DND-41 (cell line): ENCODE measurements at regions not wholly inside any gene's neighbourhood (a gene's known extent, or its start where the extent isn't known, plus 50 kb on each side); places are given as distances from the start of the nearest gene placed in this dataset.

Experiments used
- ATAC-seq: fragments of 200-7000 bp; cut with Tn5 transposase; 3 replicates; pipeline ENCODE4 v1.9.1; 2021; ENCODE audit warnings: low read depth; ENCODE audit not compliant: insufficient read depth
- DNase-seq: peaks from one replicate; pipeline ENCODE4 v3.0.0-alpha.2; 2020
- H2AFZ ChIP-seq: 2 replicates; pipeline ENCODE4 v1.6.0; 2012; ENCODE audit warnings: low read depth, low read length
- H3K27ac ChIP-seq: 2 replicates; pipeline ENCODE4 v1.5.1; 2012; ENCODE audit warnings: low read length, inconsistent platforms
- H3K27me3 ChIP-seq: fragments of 200-600 bp; sonication (generic); 2 replicates; pipeline ENCODE4 v1.6.0; 2012; ENCODE audit warnings: low read length, mild to moderate bottlenecking, inconsistent platforms; ENCODE audit not compliant: insufficient read depth, poor library complexity
- H3K36me3 ChIP-seq: 2 replicates; pipeline ENCODE4 v1.5.1; 2012; ENCODE audit warnings: low read length, inconsistent platforms; ENCODE audit not compliant: insufficient read depth
- H3K4me1 ChIP-seq: 2 replicates; pipeline ENCODE4 v1.5.1; 2012; ENCODE audit warnings: mild to moderate bottlenecking, low read length; ENCODE audit not compliant: insufficient read depth
- H3K4me2 ChIP-seq: 2 replicates; pipeline ENCODE4 v1.6.0; 2012; ENCODE audit warnings: mild to moderate bottlenecking, moderate library complexity, low read length, inconsistent platforms; ENCODE audit not compliant: insufficient read depth
- H3K4me3 ChIP-seq, 2 experiments: fragments of 200-600 bp in 1 of 2; shearing (Covaris generic) in 1 of 2; 2 replicates each; pipeline ENCODE4 v1.5.1; 2012 to 2016; ENCODE audit warnings: inconsistent platforms in 2 of 2, low read length in 2 of 2, mild to moderate bottlenecking in 2 of 2, low read depth in 1 of 2, moderate library complexity in 1 of 2
- H3K79me2 ChIP-seq: 2 replicates; pipeline ENCODE4 v1.6.0; 2012; ENCODE audit warnings: low read length, inconsistent platforms; ENCODE audit not compliant: insufficient read depth
- H3K9ac ChIP-seq: 2 replicates; pipeline ENCODE4 v1.6.0; 2012; ENCODE audit warnings: low read depth, mild to moderate bottlenecking, inconsistent platforms, low read length, moderate library complexity
- H3K9me3 ChIP-seq: 2 replicates; pipeline ENCODE4 v1.5.1; 2012; ENCODE audit warnings: low read length, moderate library complexity, mild to moderate bottlenecking, inconsistent platforms; ENCODE audit not compliant: insufficient read depth, severe bottlenecking
- H4K20me1 ChIP-seq: 2 replicates; pipeline ENCODE4 v1.6.0; 2012; ENCODE audit warnings: low read length; ENCODE audit not compliant: insufficient read depth
- EZH2 ChIP-seq: IDR thresholded peaks from 3 replicates; pipeline ENCODE4 v1.6.1; 2012; ENCODE audit warnings: borderline replicate concordance, low read depth, mild to moderate bottlenecking, moderate library complexity, low read length, inconsistent platforms; ENCODE audit not compliant: severe bottlenecking
- TF ChIP-seq, protein P1 (sequence below): IDR thresholded peaks from 2 replicates; pipeline ENCODE4 v1.5.1; 2012; ENCODE audit warnings: borderline replicate concordance, low read length, moderate library complexity, mild to moderate bottlenecking; ENCODE audit not compliant: poor library complexity, severe bottlenecking; ENCODE audit errors: extremely low read depth

DNA sequence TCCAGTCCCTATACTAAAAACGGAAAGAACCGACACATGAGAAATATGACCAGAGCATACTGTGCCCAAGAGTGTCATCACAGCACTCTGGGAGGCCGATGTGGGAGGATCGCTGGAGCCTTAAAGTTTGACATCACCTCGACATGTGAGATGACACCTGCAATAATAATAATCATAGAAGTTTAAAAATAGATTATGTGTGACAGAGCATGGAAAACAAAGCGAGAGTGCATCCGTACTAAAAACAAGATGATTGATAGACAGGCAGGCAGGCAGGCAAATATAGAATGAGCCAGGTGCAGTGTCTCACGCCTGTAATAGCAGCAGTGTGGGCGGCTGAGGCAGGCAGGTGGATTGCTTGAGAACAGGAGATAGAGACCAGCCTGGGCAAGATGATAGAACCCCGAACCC, 114.8 kb upstream of the ANKRD30BL start:
- no peak for DNase-seq
- TF ChIP-seq, protein P1, sequence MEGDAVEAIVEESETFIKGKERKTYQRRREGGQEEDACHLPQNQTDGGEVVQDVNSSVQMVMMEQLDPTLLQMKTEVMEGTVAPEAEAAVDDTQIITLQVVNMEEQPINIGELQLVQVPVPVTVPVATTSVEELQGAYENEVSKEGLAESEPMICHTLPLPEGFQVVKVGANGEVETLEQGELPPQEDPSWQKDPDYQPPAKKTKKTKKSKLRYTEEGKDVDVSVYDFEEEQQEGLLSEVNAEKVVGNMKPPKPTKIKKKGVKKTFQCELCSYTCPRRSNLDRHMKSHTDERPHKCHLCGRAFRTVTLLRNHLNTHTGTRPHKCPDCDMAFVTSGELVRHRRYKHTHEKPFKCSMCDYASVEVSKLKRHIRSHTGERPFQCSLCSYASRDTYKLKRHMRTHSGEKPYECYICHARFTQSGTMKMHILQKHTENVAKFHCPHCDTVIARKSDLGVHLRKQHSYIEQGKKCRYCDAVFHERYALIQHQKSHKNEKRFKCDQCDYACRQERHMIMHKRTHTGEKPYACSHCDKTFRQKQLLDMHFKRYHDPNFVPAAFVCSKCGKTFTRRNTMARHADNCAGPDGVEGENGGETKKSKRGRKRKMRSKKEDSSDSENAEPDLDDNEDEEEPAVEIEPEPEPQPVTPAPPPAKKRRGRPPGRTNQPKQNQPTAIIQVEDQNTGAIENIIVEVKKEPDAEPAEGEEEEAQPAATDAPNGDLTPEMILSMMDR = no peak
- TF ChIP-seq EZH2 = no peak
- Histone ChIP-seq H3K4me3 (no peak overlapping the region), H3K9ac (no peak overlapping the region), H3K79me2 (no peaks in the 10 kb centered on the region), H3K36me3 (no peaks in the 10 kb centered on the region), H3K4me1 (no peaks in the 10 kb centered on the region), H3K27me3 (no peaks in the 10 kb centered on the region), H3K27ac (no peak overlapping the region), H3K9me3 (no peaks in the 10 kb centered on the region), H2AFZ (no peak overlapping the region), H3K4me2 (no peak overlapping the region), H4K20me1 (no peaks in the 10 kb centered on the region)
- no peak for ATAC-seq

DNA sequence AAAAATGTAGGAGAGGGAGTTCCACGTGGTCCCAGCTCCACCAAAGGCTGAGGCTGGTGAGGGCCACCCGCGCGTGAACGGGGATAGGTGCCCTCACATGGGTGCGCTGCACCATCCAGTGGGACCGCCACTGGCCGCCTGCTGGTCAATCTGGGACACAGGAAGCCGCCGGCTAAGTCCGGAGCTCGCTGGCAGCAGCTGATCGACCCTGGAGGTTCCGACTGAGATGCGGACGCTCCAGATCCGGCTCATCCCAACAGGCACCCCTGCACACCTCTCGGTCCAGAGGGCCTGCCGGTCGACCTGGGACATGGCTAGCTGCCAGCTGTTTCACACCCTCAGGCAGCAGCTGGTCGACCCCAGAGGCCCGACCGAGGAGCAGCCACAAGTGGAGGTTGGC, 116.5 kb upstream of the ANKRD30BL start:
- DNase-seq = no peak
- Histone ChIP-seq H3K4me3 (no peak overlapping the region), H3K9ac (no peak overlapping the region), H2AFZ (no peak overlapping the region), H3K4me2 (no peak overlapping the region), H4K20me1 (no peaks in the 10 kb centered on the region), H3K36me3 (no peaks in the 10 kb centered on the region), H3K4me1 (no peaks in the 10 kb centered on the region), H3K27ac (no peak overlapping the region), H3K27me3 (no peaks in the 10 kb centered on the region), H3K79me2 (no peaks in the 10 kb centered on the region), H3K9me3 (no peaks in the 10 kb centered on the region)
- TF ChIP-seq, protein P1 = no peak
- TF ChIP-seq EZH2 = no peak
- ATAC-seq = no peak

DNA sequence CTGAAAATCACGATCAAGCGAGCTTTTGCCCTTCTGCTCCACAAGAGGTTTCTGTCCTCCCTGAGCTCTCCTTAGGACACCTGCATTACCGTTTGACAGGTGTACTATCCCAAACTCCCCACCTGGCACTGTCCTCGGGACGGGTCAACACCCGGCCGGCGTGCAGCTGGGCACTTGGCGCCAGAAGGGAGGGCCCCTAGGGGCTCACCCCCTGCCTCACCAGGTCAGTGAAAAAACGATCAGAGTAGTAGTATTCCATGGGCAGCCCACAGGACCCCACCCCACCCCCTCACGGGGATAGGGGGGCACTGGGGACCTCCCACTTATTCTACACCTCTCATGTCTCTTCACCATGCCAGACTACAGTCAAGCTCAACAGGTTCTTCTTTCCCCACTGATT, 117.6 kb upstream of the ANKRD30BL start:
- Histone ChIP-seq H3K79me2 (no peaks in the 10 kb centered on the region), H3K4me2 (no peak overlapping the region), H3K4me1 (no peaks in the 10 kb centered on the region), H3K9ac (no peak overlapping the region), H3K27ac (no peak overlapping the region), H3K9me3 (no peaks in the 10 kb centered on the region), H4K20me1 (no peaks in the 10 kb centered on the region), H3K36me3 (no peaks in the 10 kb centered on the region), H2AFZ (no peak overlapping the region), H3K4me3 (no peak overlapping the region), H3K27me3 (no peaks in the 10 kb centered on the region)
- DNase-seq (no peak), ATAC-seq (no peak)
- TF ChIP-seq EZH2 = no peak
- TF ChIP-seq, protein P1 = no peak
